Ascending aorta (tissue), 2 donors: ENCODE measurements at regions not wholly inside any gene's neighbourhood (a gene's known extent, or its start where the extent isn't known, plus 50 kb on each side); places are given as distances from the start of the nearest gene placed in this dataset.

Experiments used
- DNase-seq, 2 donors: peaks; one replicate each; pipeline ENCODE4 v3.0.0-alpha.2; 2019; ENCODE audit warnings: low spot score in 2 of 2
- H3K27ac ChIP-seq, 2 donors: fragments of 200-600 bp; sonication (generic); one replicate each; pipeline ENCODE4 v1.5.1; 2016 to 2017; ENCODE audit warnings: mild to moderate bottlenecking in 1 of 2
- H3K27me3 ChIP-seq: fragments of 200-600 bp; sonication (generic); one replicate; pipeline ENCODE4 v1.5.1; 2017
- H3K36me3 ChIP-seq, 2 donors: fragments of 200-600 bp; sonication (generic); one replicate each; pipeline ENCODE4 v1.5.1; 2016
- H3K4me1 ChIP-seq, 2 donors: fragments of 200-600 bp; sonication (generic); one replicate each; pipeline ENCODE4 v1.5.1; 2016 to 2017; ENCODE audit warnings: mild to moderate bottlenecking in 1 of 2
- H3K4me3 ChIP-seq, 2 donors: fragments of 200-600 bp; sonication (generic); one replicate each; pipeline ENCODE4 v1.5.1; 2016 to 2017; ENCODE audit warnings: mild to moderate bottlenecking in 1 of 2
- H3K9me3 ChIP-seq, 2 donors: fragments of 200-600 bp; sonication (generic); one replicate each; pipeline ENCODE4 v1.5.1; 2016
- CTCF ChIP-seq, 3 experiments: fragments of 200-600 bp in 2 of 3; fragments of 450-650 bp in 1 of 3; sonication (generic) in 2 of 3; IDR thresholded peaks; one replicate each; pipeline ENCODE4 v1.5.1; 2016 to 2019; ENCODE audit warnings: antibody characterized with exemption in 3 of 3, mild to moderate bottlenecking in 1 of 3, moderate library complexity in 1 of 3
- intact Hi-C: fragments of 100-400 bp; cut with DNase I; formaldehyde crosslinking; loops from one replicate; pipeline ENCODE4 v1.15.1; 2023

DNA sequence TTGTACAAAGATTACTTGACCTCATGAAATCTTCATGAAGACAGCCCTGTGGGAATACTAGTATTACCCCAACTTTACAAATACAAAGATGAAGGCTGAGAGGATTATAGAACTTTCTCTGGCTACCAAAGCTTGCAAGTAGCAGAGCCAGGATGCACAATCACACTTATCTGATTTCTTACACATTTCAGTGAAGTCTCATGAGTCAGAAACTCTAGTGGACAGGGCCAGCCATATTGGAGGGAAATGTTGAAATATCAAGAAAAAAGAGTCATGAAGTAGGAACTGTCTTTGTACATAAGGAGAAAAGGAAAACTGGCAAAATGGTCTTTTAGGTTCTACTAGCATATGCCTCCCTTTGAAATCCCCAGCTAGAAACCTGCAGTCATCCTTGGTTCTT is 369.6 kb upstream of the WWC1 start:
- DNase-seq = no peak
- H3K36me3 ChIP-seq = no peaks in the 10 kb centered on the region
- intact Hi-C loops = no loop called here
- H3K9me3 ChIP-seq = no peaks in the 10 kb centered on the region
- H3K4me3 ChIP-seq = no peak overlapping the region
- H3K27me3 ChIP-seq = no peaks in the 10 kb centered on the region
- no peak overlapping the region for H3K27ac ChIP-seq
- TF ChIP-seq CTCF (IDR thresholded peaks at IDR 0.05) = no peak
- no peaks in the 10 kb centered on the region for H3K4me1 ChIP-seq

DNA sequence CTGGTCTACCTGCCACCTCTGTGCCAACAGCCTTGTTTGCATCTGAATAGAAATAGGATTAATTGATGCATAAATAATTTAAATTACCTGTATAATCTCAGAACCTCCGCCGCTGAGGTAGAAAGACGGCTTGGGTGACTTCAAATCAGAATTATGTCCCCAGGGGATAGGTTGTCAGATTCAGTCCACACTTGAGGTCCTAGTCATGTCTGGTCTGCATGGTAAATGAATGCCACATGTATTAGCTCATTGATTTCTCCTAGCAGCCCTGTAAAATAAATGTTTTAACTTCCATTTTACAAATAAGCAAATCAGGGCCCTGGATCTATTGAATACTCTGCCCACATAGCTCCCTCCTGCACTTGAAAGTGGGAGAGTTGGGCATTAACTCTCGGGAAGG is 368.0 kb upstream of the WWC1 start:
- Histone ChIP-seq H3K27me3 (no peaks in the 10 kb centered on the region), H3K9me3 (no peaks in the 10 kb centered on the region), H3K4me3 (no peak overlapping the region), H3K4me1 (no peaks in the 10 kb centered on the region), H3K27ac (no peak overlapping the region), H3K36me3 (no peaks in the 10 kb centered on the region)
- TF ChIP-seq CTCF (IDR thresholded peaks at IDR 0.05) = no peak
- intact Hi-C loops = no loop called here
- no peak for DNase-seq

DNA sequence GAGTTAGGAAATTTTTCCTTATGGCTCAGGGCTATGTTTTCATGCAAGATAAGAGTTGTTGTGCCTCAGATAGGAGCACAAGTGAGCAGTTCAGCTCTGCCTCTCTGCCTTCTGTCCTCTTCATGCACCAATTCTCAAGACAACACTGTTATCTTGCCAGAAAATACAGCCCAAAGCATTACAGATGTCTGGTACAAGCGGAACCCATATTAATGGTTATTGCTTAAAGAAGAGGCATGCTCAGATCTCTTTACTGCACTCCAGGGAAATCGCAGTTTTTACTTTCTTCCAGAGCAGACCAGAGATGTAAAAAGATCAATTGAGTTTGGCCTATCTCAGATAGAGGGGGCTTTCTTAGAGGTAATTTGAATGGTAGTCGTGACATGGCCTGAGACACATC is 361.6 kb upstream of the WWC1 start:
- Histone ChIP-seq H3K9me3 (no peaks in the 10 kb centered on the region), H3K36me3 (no peaks in the 10 kb centered on the region), H3K27ac (no peak overlapping the region), H3K4me1 (peaks cover 0 to 2% of the 10 kb centered on the region in 2 donors), H3K4me3 (no peak overlapping the region), H3K27me3 (no peaks in the 10 kb centered on the region)
- intact Hi-C loops = no loop called here
- TF ChIP-seq CTCF (IDR thresholded peaks at IDR 0.05) = no peak
- DNase-seq = no peak

DNA sequence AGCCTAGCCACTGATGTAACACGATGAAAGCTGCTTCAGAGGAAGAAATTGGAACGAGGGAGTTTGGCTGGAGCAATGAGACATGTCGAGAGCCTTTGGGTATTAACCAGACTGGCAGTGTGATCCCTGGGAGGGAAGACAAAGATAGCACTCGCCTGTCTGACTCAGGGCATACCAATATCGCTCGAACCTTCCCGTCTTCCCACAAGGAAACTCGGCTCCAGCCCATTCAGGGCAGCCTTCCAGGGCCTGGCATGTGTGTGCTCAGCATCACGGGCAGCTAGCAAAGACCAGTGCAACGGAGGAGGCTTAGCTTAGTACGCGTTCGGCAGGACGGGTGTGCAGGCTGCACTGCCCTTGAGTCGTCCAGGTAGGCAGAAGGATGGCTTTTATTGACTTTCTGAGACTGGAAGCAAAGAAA is 356.9 kb upstream of the WWC1 start:
- intact Hi-C loops = no loop called here
- Histone ChIP-seq H3K9me3 (no peaks in the 10 kb centered on the region), H3K4me3 (peak overlapping the region in 1 of 2 donors; percentile 47), H3K4me1 (peaks cover 0 to 3% of the 10 kb centered on the region in 2 donors), H3K36me3 (no peaks in the 10 kb centered on the region), H3K27me3 (no peaks in the 10 kb centered on the region), H3K27ac (peak overlapping the region in 1 of 2 donors; percentile 11)
- no peak for TF ChIP-seq CTCF (IDR thresholded peaks at IDR 0.05)
- peak in 1 of 2 donors; percentile 70 for DNase-seq

GRCh38 chr5:167936022-167936421 is 355.4 kb upstream of the WWC1 start:
- Histone ChIP-seq H3K4me1 (peaks cover 0 to 3% of the 10 kb centered on the region in 2 donors), H3K27ac (no peak overlapping the region), H3K9me3 (no peaks in the 10 kb centered on the region), H3K27me3 (no peaks in the 10 kb centered on the region), H3K4me3 (no peak overlapping the region), H3K36me3 (no peaks in the 10 kb centered on the region)
- DNase-seq = no peak
- intact Hi-C loops = no loop called here
- TF ChIP-seq CTCF (IDR thresholded peaks at IDR 0.05) = no peak

GRCh38 chr5:167936944-167937634 is 354.4 kb upstream of the WWC1 start:
- no peaks in the 10 kb centered on the region for H3K9me3 ChIP-seq
- no peak for TF ChIP-seq CTCF (IDR thresholded peaks at IDR 0.05)
- peaks cover 0 to 3% of the 10 kb centered on the region in 2 donors for H3K4me1 ChIP-seq
- no peak overlapping the region for H3K4me3 ChIP-seq
- H3K27ac ChIP-seq = no peak overlapping the region
- DNase-seq = no peak
- no peaks in the 10 kb centered on the region for H3K27me3 ChIP-seq
- no peaks in the 10 kb centered on the region for H3K36me3 ChIP-seq
- intact Hi-C loops = no loop called here
